Activated CD8-positive, alpha-beta T cell treated with anti-CD3 and anti-CD28 coated beads for 36 hours (primary cell): ENCODE measurements at regions not wholly inside any gene's neighbourhood (a gene's known extent, or its start where the extent isn't known, plus 50 kb on each side); places are given as distances from the start of the nearest gene placed in this dataset.

Experiments
- ATAC-seq: fragments of 200-7000 bp; cut with Tn5 transposase; one replicate; pipeline ENCODE4 v1.10.0; 2021; ENCODE audit warnings: mild to moderate bottlenecking, moderate library complexity
- CTCF ChIA-PET: fragments of 350-600 bp; sonication (Branson Sonifier 250); formaldehyde crosslinking; loops from one replicate; lab custom pipeline; 2021; ENCODE audit warnings: antibody characterized with exemption; lab: Charles Lee
- POLR2A ChIA-PET: fragments of 350-600 bp; sonication (Branson Sonifier 250); formaldehyde crosslinking; loops from one replicate; lab custom pipeline; 2021; ENCODE audit warnings: antibody characterized with exemption; lab: Charles Lee
- DNase-seq: peaks from one replicate; pipeline ENCODE4 v3.0.0-alpha.2; 2020
- H3K27ac Mint-ChIP-seq: one replicate; pipeline ENCODE4 v1.8.0; 2021; ENCODE audit warnings: mild to moderate bottlenecking, mixed read lengths
- H3K27me3 Mint-ChIP-seq: one replicate; pipeline ENCODE4 v1.8.0; 2021; ENCODE audit warnings: mixed read lengths
- H3K36me3 Mint-ChIP-seq: one replicate; pipeline ENCODE4 v1.8.0; 2021; ENCODE audit warnings: low read depth, mixed read lengths
- H3K4me1 Mint-ChIP-seq: one replicate; pipeline ENCODE4 v1.8.0; 2021; ENCODE audit warnings: low read depth, mixed read lengths
- H3K4me3 Mint-ChIP-seq: one replicate; pipeline ENCODE4 v1.8.0; 2021; ENCODE audit warnings: mild to moderate bottlenecking, moderate library complexity, mixed read lengths
- H3K9me3 Mint-ChIP-seq: one replicate; pipeline ENCODE4 v1.8.0; 2021; ENCODE audit warnings: mixed read lengths
- intact Hi-C: fragments of 100-400 bp; cut with micrococcal nuclease; formaldehyde crosslinking; loops from one replicate; pipeline ENCODE4 v1.10.0; 2022
- TF ChIP-seq, protein P1 (sequence below): fragments of 200-600 bp; IDR thresholded peaks from one replicate; pipeline ENCODE4 v1.8.0; 2022; ENCODE audit warnings: antibody characterized with exemption, mild to moderate bottlenecking

DNA sequence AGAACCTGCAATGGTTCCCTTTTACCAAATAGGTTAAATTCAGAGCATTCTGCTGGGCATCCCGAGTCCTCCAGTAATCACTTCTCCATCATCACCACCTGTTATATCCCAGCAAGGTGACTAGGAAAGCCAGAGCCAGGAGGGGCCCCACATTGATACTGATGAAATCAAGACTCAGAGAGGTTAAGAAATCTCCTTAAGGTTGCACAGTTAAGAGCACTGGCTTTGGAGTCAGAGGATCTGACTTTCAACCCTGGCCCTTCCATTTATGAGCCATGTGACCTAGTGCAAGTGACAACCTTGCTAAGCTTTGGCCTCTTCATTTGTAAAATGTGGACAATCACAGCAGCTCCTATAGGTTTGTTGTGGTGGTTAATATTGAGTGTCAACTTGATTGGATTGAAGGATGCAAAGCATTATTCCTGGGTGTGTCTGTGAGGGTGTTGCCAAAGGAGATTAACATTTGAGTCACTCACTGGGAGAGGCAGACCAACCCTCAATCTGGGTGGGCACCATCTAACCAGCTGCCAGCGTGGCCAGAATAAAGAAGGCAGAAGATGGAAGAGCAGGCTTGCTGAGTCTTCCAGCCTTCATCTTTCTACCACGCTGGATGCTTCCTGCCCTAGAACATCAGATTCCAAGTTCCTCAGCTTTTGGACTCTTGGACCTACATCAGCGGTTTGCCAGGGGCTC, 194.2 kb upstream of the ASIC2 start:
- ATAC-seq, result no peak
- CTCF ChIA-PET, result no interaction called here

DNA sequence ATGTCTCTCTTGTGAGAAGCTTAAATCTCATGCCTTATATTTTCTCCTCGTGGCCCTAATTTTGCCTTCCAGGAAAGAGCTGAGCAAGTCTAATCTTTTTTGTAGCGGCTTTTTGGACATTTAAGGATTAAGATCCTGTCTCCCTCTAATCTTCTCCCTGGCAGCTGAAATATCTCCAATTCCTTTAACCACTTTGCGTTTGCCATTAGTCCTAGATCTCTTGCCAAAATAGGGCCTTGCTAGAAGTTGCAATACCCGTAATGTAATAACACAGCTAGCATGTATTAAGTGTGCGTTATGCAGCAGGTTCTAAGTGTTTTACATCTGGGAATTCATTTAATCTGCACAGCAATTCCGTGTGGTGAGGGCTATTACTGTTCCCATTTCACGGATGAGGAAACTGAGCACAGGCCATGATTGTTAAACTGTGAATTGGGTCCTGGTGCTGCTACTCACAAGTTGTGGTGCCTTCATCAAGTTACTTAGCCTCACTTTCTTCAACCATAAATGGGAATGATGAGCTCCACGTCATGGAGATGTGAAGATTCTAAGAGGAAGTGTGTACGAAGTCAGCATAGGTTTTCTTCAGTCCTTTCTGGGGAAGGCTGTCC, 198.9 kb upstream of the ASIC2 start:
- TF ChIP-seq, protein P1, sequence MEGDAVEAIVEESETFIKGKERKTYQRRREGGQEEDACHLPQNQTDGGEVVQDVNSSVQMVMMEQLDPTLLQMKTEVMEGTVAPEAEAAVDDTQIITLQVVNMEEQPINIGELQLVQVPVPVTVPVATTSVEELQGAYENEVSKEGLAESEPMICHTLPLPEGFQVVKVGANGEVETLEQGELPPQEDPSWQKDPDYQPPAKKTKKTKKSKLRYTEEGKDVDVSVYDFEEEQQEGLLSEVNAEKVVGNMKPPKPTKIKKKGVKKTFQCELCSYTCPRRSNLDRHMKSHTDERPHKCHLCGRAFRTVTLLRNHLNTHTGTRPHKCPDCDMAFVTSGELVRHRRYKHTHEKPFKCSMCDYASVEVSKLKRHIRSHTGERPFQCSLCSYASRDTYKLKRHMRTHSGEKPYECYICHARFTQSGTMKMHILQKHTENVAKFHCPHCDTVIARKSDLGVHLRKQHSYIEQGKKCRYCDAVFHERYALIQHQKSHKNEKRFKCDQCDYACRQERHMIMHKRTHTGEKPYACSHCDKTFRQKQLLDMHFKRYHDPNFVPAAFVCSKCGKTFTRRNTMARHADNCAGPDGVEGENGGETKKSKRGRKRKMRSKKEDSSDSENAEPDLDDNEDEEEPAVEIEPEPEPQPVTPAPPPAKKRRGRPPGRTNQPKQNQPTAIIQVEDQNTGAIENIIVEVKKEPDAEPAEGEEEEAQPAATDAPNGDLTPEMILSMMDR, result no peak
- ChIA-PET CTCF (no interaction called here), POLR2A (no interaction called here)
- Mint-ChIP-seq H3K27me3 (peaks cover 7% of the 10 kb centered on the region), H3K9me3 (no peaks in the 10 kb centered on the region), H3K27ac (no peak overlapping the region), H3K4me3 (no peak overlapping the region), H3K4me1 (no peaks in the 10 kb centered on the region), H3K36me3 (no peaks in the 10 kb centered on the region)
- DNase-seq (no peak), ATAC-seq (no peak)
- intact Hi-C loops, result no loop called here

More for the DNA sequence above, 194.2 kb upstream of the ASIC2 start:
- H3K27me3 Mint-ChIP-seq, result peaks cover 7% of the 10 kb centered on the region
- no peaks in the 10 kb centered on the region for H3K36me3 Mint-ChIP-seq
- no peaks in the 10 kb centered on the region for H3K9me3 Mint-ChIP-seq
- H3K4me1 Mint-ChIP-seq, result no peaks in the 10 kb centered on the region
- DNase-seq, result no peak
- intact Hi-C loops, result no loop called here
- POLR2A ChIA-PET, result no interaction called here
- TF ChIP-seq, protein P1, result no peak
- H3K27ac Mint-ChIP-seq, result no peak overlapping the region
- no peak overlapping the region for H3K4me3 Mint-ChIP-seq

- CTCF ChIA-PET, result no interaction called here
- POLR2A ChIA-PET, result no interaction called here
These were observed 199.7 kb upstream of the ASIC2 start for GRCh38 chr17:33492731-33493265.

GRCh38 chr17:33493566-33493965, 200.5 kb upstream of the ASIC2 start:
- Mint-ChIP-seq H3K9me3 (no peaks in the 10 kb centered on the region), H3K27ac (no peak overlapping the region), H3K36me3 (no peaks in the 10 kb centered on the region), H3K27me3 (peaks cover 6% of the 10 kb centered on the region), H3K4me3 (no peak overlapping the region), H3K4me1 (no peaks in the 10 kb centered on the region)
- TF ChIP-seq, protein P1, result no peak
- intact Hi-C loops, result no loop called here
- ChIA-PET CTCF (no interaction called here), POLR2A (no interaction called here)
- no peak for DNase-seq
- ATAC-seq, result no peak

More at GRCh38 chr17:33492731-33493265, 199.7 kb upstream of the ASIC2 start:
- no peaks in the 10 kb centered on the region for H3K36me3 Mint-ChIP-seq
- H3K4me1 Mint-ChIP-seq, result no peaks in the 10 kb centered on the region
- no peak overlapping the region for H3K4me3 Mint-ChIP-seq
- H3K27me3 Mint-ChIP-seq, result peaks cover 7% of the 10 kb centered on the region
- DNase-seq, result no peak
- no peaks in the 10 kb centered on the region for H3K9me3 Mint-ChIP-seq
- H3K27ac Mint-ChIP-seq, result no peak overlapping the region
- no peak for ATAC-seq
- TF ChIP-seq, protein P1, result no peak
- intact Hi-C loops, result no loop called here

GRCh38 chr17:33494151-33494550, 201.1 kb upstream of the ASIC2 start:
- ATAC-seq, result no peak

More at GRCh38 chr17:33494151-33494550, 201.1 kb upstream of the ASIC2 start:
- Mint-ChIP-seq H3K9me3 (no peaks in the 10 kb centered on the region), H3K27ac (no peak overlapping the region), H3K4me1 (no peaks in the 10 kb centered on the region), H3K4me3 (no peak overlapping the region), H3K27me3 (peaks cover 4% of the 10 kb centered on the region), H3K36me3 (no peaks in the 10 kb centered on the region)
- ChIA-PET POLR2A (no interaction called here), CTCF (no interaction called here)
- TF ChIP-seq, protein P1, result no peak
- DNase-seq, result no peak
- intact Hi-C loops, result no loop called here
